HUES6 (cell line): ENCODE measurements at regions not wholly inside any gene's neighbourhood (a gene's known extent, or its start where the extent isn't known, plus 50 kb on each side); places are given as distances from the start of the nearest gene placed in this dataset.

Experiments
- H3K27ac ChIP-seq: 2 replicates; pipeline ENCODE4 v1.7.0; 2013; ENCODE audit warnings: low read depth, mild to moderate bottlenecking, low read length, inconsistent platforms
- H3K27me3 ChIP-seq: 2 replicates; pipeline ENCODE4 v1.6.1; 2013; ENCODE audit warnings: low read length; ENCODE audit not compliant: control insufficient read depth, insufficient read depth
- H3K36me3 ChIP-seq: 2 replicates; pipeline ENCODE4 v1.6.1; 2013; ENCODE audit warnings: low read length; ENCODE audit not compliant: control insufficient read depth, insufficient read depth
- H3K4me1 ChIP-seq: 2 replicates; pipeline ENCODE4 v1.6.1; 2013; ENCODE audit warnings: low read length; ENCODE audit not compliant: control insufficient read depth, insufficient read depth
- H3K4me3 ChIP-seq: 2 replicates; pipeline ENCODE4 v1.5.1; 2013; ENCODE audit warnings: low read depth, low read length
- H3K9ac ChIP-seq: one replicate; pipeline ENCODE4 v1.6.1; 2013; ENCODE audit warnings: mild to moderate bottlenecking, low read length
- H3K9me3 ChIP-seq: 2 replicates; pipeline ENCODE4 v1.6.1; 2013; ENCODE audit warnings: low read depth, low read length; ENCODE audit not compliant: control insufficient read depth, insufficient read depth

GRCh38 chr16:65532258-65532657, 410.4 kb upstream of the CDH11 start:
- Histone ChIP-seq H3K9me3 (peaks cover 6% of the 10 kb centered on the region; the same call in 1 of the 2 replicates), H3K36me3 (no peaks in the 10 kb centered on the region), H3K27ac (no peak overlapping the region), H3K4me3 (no peak overlapping the region), H3K27me3 (no peaks in the 10 kb centered on the region), H3K4me1 (no peaks in the 10 kb centered on the region), H3K9ac (no peak overlapping the region)

- no peak overlapping the region for H3K9ac ChIP-seq
- no peak overlapping the region for H3K4me3 ChIP-seq
- H3K9me3 ChIP-seq: peaks cover 14% of the 10 kb centered on the region; the same call in 1 of the 2 replicates
- H3K27me3 ChIP-seq: no peaks in the 10 kb centered on the region
- H3K36me3 ChIP-seq: no peaks in the 10 kb centered on the region
- H3K4me1 ChIP-seq: no peaks in the 10 kb centered on the region
- no peak overlapping the region for H3K27ac ChIP-seq
These were observed 409.6 kb upstream of the CDH11 start for GRCh38 chr16:65531475-65531874.

GRCh38 chr16:65525707-65526106, 403.8 kb upstream of the CDH11 start:
- no peak overlapping the region for H3K9ac ChIP-seq
- no peaks in the 10 kb centered on the region for H3K36me3 ChIP-seq
- no peak overlapping the region for H3K4me3 ChIP-seq
- H3K27me3 ChIP-seq: no peaks in the 10 kb centered on the region
- H3K4me1 ChIP-seq: peaks cover 40% of the 10 kb centered on the region
- H3K9me3 ChIP-seq: peaks cover 14% of the 10 kb centered on the region; the same call in 1 of the 2 replicates
- no peak overlapping the region for H3K27ac ChIP-seq

GRCh38 chr16:65524997-65525396, 403.1 kb upstream of the CDH11 start:
- H3K27ac ChIP-seq: no peak overlapping the region
- H3K27me3 ChIP-seq: no peaks in the 10 kb centered on the region

GRCh38 chr16:65524231-65524630, 402.4 kb upstream of the CDH11 start:
- Histone ChIP-seq H3K36me3 (no peaks in the 10 kb centered on the region), H3K9me3 (peaks cover 14% of the 10 kb centered on the region; the same call in 1 of the 2 replicates), H3K27me3 (no peaks in the 10 kb centered on the region), H3K4me1 (peaks cover 45% of the 10 kb centered on the region), H3K27ac (no peak overlapping the region), H3K4me3 (no peak overlapping the region), H3K9ac (no peak overlapping the region)

More at GRCh38 chr16:65524997-65525396, 403.1 kb upstream of the CDH11 start:
- H3K4me3 ChIP-seq: no peak overlapping the region
- H3K9ac ChIP-seq: no peak overlapping the region
- H3K36me3 ChIP-seq: no peaks in the 10 kb centered on the region
- peaks cover 14% of the 10 kb centered on the region; the same call in 1 of the 2 replicates for H3K9me3 ChIP-seq
- peaks cover 45% of the 10 kb centered on the region for H3K4me1 ChIP-seq

GRCh38 chr16:65523283-65523944, 401.6 kb upstream of the CDH11 start:
- Histone ChIP-seq H3K9ac (no peak overlapping the region), H3K27ac (no peak overlapping the region), H3K4me3 (no peak overlapping the region), H3K4me1 (peaks cover 45% of the 10 kb centered on the region), H3K36me3 (no peaks in the 10 kb centered on the region), H3K9me3 (peaks cover 14% of the 10 kb centered on the region; the same call in 1 of the 2 replicates), H3K27me3 (no peaks in the 10 kb centered on the region)

- H3K4me3 ChIP-seq: no peak overlapping the region
- H3K9me3 ChIP-seq: peaks cover 10% of the 10 kb centered on the region; the same call in 1 of the 2 replicates
- H3K4me1 ChIP-seq: peaks cover 45% of the 10 kb centered on the region
- no peak overlapping the region for H3K9ac ChIP-seq
- H3K27me3 ChIP-seq: no peaks in the 10 kb centered on the region
- no peaks in the 10 kb centered on the region for H3K36me3 ChIP-seq
- no peak overlapping the region for H3K27ac ChIP-seq
These were observed 400.5 kb upstream of the CDH11 start for GRCh38 chr16:65522412-65522811.

GRCh38 chr16:65521633-65522328, 399.9 kb upstream of the CDH11 start:
- H3K4me1 ChIP-seq: peaks cover 45% of the 10 kb centered on the region

GRCh38 chr16:65519402-65519801, 397.5 kb upstream of the CDH11 start:
- H3K36me3 ChIP-seq: no peaks in the 10 kb centered on the region
- no peak overlapping the region for H3K4me3 ChIP-seq
- H3K9ac ChIP-seq: no peak overlapping the region
- H3K4me1 ChIP-seq: peaks cover 38% of the 10 kb centered on the region
- no peaks in the 10 kb centered on the region for H3K27me3 ChIP-seq
- H3K9me3 ChIP-seq: no peaks in the 10 kb centered on the region
- H3K27ac ChIP-seq: no peak overlapping the region

More at GRCh38 chr16:65521633-65522328, 399.9 kb upstream of the CDH11 start:
- Histone ChIP-seq H3K27ac (no peak overlapping the region; the same call in 1 of the 2 replicates), H3K9me3 (peaks cover 4% of the 10 kb centered on the region; the same call in 1 of the 2 replicates), H3K4me3 (no peak overlapping the region), H3K36me3 (no peaks in the 10 kb centered on the region), H3K27me3 (no peaks in the 10 kb centered on the region), H3K9ac (no peak overlapping the region)

- Histone ChIP-seq H3K9me3 (no peaks in the 10 kb centered on the region), H3K4me3 (no peak overlapping the region), H3K27ac (no peak overlapping the region), H3K9ac (no peak overlapping the region), H3K27me3 (no peaks in the 10 kb centered on the region), H3K36me3 (no peaks in the 10 kb centered on the region), H3K4me1 (peaks cover 10% of the 10 kb centered on the region)
These were observed 393.3 kb upstream of the CDH11 start for GRCh38 chr16:65515193-65515592.

- H3K27me3 ChIP-seq: no peaks in the 10 kb centered on the region
- H3K27ac ChIP-seq: no peak overlapping the region; the same call in 1 of the 2 replicates
- H3K9me3 ChIP-seq: no peaks in the 10 kb centered on the region
- H3K4me3 ChIP-seq: no peak overlapping the region
- H3K9ac ChIP-seq: peak overlapping the region; percentile 26
- peaks cover 12% of the 10 kb centered on the region for H3K4me1 ChIP-seq
- H3K36me3 ChIP-seq: no peaks in the 10 kb centered on the region
These were observed 389.0 kb upstream of the CDH11 start for GRCh38 chr16:65510850-65511249.
